ENCODE measurements at regions not wholly inside any gene's neighbourhood (a gene's known extent, or its start where the extent isn't known, plus 50 kb on each side); places are given as distances from the start of the nearest gene placed in this dataset.

DNA sequence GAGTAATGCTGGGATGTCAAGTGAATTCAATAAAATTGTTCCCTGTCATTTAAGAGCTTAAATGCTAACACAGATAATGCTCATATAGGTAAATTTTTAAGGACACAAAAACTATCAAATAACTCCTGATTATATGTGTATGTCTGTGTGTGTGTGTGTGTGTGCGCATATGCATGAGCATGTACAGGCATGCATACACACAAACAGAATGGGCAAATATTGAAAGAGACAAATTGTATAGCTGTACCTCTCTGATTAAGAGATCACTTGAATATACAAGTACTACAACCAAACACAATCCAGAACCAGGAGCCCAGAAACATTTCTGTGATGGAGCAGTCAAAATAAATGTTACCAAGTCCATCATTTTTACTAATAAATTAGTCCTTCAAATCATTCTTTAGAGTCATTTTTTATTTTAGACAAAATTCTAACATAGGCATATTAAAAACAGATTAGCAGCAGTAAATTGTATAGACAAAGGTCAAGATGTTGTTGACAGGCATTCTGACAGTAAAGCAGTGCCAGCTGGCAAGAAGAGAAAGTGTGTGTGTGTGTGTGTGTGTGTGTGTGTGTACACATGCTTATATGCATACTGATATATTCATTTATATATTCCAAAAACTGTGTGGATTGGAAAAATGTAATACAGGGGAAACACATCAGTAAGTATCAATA is 145.3 kb downstream of the CD47 start:
- Histone ChIP-seq H4K91ac (ENCODE audit: insufficient read length, low read depth, low read length) (no peak overlapping the region), H2BK120ac (ENCODE audit: low read depth, low read length, poor library complexity, severe bottlenecking) (no peak overlapping the region), H3K27me3 (ENCODE audit: insufficient read depth, low read length) (no peaks in the 10 kb centered on the region), H3K9me3 (ENCODE audit: control insufficient read depth, low read depth, low read length) (no peaks in the 10 kb centered on the region), H2AK5ac (ENCODE audit: insufficient read length, low read length) (no peak overlapping the region), H3K4ac (ENCODE audit: low read depth, low read length) (no peak overlapping the region), H2BK20ac (ENCODE audit: low read depth, low read length, poor library complexity, severe bottlenecking) (no peak overlapping the region), H3K79me2 (ENCODE audit: insufficient read depth, low read length) (no peaks in the 10 kb centered on the region), H4K20me1 (ENCODE audit: control insufficient read depth, insufficient read depth, insufficient read length) (no peaks in the 10 kb centered on the region), H3K56ac (ENCODE audit: insufficient read length, low read depth, low read length) (no peak overlapping the region), H2AFZ (ENCODE audit: low read length) (no peak overlapping the region), H3T11ph (ENCODE audit: low read length) (no peak overlapping the region), H4K5ac (ENCODE audit: insufficient read length, low read depth, low read length) (no peak overlapping the region), H2BK15ac (ENCODE audit: low read depth, low read length) (no peak overlapping the region), H3K23ac (ENCODE audit: insufficient read length, low read depth, low read length) (no peak overlapping the region), H4K8ac (replicated peaks; ENCODE audit: insufficient read length, low read depth, low read length) (no peak overlapping the region), H3K14ac (ENCODE audit: insufficient read depth, low read length) (no peak overlapping the region), H3K27ac (ENCODE audit: insufficient read length, low read depth, low read length) (no peak overlapping the region), H3K79me1 (ENCODE audit: insufficient read depth, low read depth, low read length, poor library complexity, severe bottlenecking) (no peaks in the 10 kb centered on the region), H3K23me2 (ENCODE audit: insufficient read length, low read depth, low read length, poor library complexity, severe bottlenecking) (no peaks in the 10 kb centered on the region), H3K9ac (ENCODE audit: extremely low read depth, insufficient read length, low read length) (no peak overlapping the region), H3K4me1 (ENCODE audit: insufficient read depth, low read length) (no peaks in the 10 kb centered on the region), H3K18ac (ENCODE audit: insufficient read length, low read depth, low read length) (no peak overlapping the region), H3K4me2 (ENCODE audit: insufficient read depth, insufficient read length, low read length) (no peak overlapping the region), H2BK5ac (ENCODE audit: insufficient read length, low read length) (no peak overlapping the region), H2BK12ac (ENCODE audit: insufficient read length, low read depth, low read length) (no peak overlapping the region)
- Mint-ChIP-seq H3K4me1 (peaks cover 6% of the 10 kb centered on the region in 2 experiments; a peak in 3 of 4 replicates), H3K27ac (no peak overlapping the region), H3K9me3 (no peaks in the 10 kb centered on the region), H3K4me3 (no peak overlapping the region), H3K27me3 (ENCODE audit: low read depth) (no peaks in the 10 kb centered on the region; the same call in 1 of the 2 replicates), H3K36me3 (ENCODE audit: insufficient read depth in 1 of 3, low read depth in 3 of 3) (no peaks in the 10 kb centered on the region)
- DNase-seq = no peak
- WGBS (ENCODE audit: extremely low coverage, insufficient read length, low lambda C conversion rate) = no CpG with 5 or more reads among the region's 1 CpG
- TF ChIP-seq, protein P1, sequence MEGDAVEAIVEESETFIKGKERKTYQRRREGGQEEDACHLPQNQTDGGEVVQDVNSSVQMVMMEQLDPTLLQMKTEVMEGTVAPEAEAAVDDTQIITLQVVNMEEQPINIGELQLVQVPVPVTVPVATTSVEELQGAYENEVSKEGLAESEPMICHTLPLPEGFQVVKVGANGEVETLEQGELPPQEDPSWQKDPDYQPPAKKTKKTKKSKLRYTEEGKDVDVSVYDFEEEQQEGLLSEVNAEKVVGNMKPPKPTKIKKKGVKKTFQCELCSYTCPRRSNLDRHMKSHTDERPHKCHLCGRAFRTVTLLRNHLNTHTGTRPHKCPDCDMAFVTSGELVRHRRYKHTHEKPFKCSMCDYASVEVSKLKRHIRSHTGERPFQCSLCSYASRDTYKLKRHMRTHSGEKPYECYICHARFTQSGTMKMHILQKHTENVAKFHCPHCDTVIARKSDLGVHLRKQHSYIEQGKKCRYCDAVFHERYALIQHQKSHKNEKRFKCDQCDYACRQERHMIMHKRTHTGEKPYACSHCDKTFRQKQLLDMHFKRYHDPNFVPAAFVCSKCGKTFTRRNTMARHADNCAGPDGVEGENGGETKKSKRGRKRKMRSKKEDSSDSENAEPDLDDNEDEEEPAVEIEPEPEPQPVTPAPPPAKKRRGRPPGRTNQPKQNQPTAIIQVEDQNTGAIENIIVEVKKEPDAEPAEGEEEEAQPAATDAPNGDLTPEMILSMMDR (conservative IDR thresholded peaks at IDR 0.05) = no peak

Data from H9 (cell line).